CD4-positive, alpha-beta T cell treated with Interleukin-12 subunit alpha and Interleukin-12 subunit beta, for 1 hour (primary cell): ENCODE measurements at regions not wholly inside any gene's neighbourhood (a gene's known extent, or its start where the extent isn't known, plus 50 kb on each side); places are given as distances from the start of the nearest gene placed in this dataset.
"Not testable (repeated sequence)": the region's sequence is repeated elsewhere in the genome, so short reads cannot be mapped to it uniquely, and the experiment has no call there.

Source experiments
- DNase-seq: peaks from one replicate; pipeline ENCODE4 v3.0.0-alpha.2; 2020

GRCh38 chr1:224791362-224791941 is 138.0 kb upstream of the DNAH14 start:
- DNase-seq = no peak

GRCh38 chr1:224795591-224795990 is 133.9 kb upstream of the DNAH14 start:
- no peak for DNase-seq

GRCh38 chr1:224799083-224799482 is 130.4 kb upstream of the DNAH14 start:
- DNase-seq = no peak

GRCh38 chr1:224800486-224801119 is 128.9 kb upstream of the DNAH14 start:
- no peak for DNase-seq

GRCh38 chr1:224801844-224802490 is 127.5 kb upstream of the DNAH14 start:
- DNase-seq = no peak

- no peak for DNase-seq
Observed at GRCh38 chr1:224802617-224803016, 126.9 kb upstream of the DNAH14 start.

- DNase-seq = no peak
Observed at GRCh38 chr1:224804220-224804619, 125.3 kb upstream of the DNAH14 start.

- no peak for DNase-seq
Observed at GRCh38 chr1:224805889-224806288, 123.6 kb upstream of the DNAH14 start.

- no peak for DNase-seq
Observed at GRCh38 chr1:224809137-224809536, 120.3 kb upstream of the DNAH14 start.

- no peak for DNase-seq
Observed at GRCh38 chr1:224809613-224810012, 119.9 kb upstream of the DNAH14 start.

GRCh38 chr1:224811564-224811963 is 117.9 kb upstream of the DNAH14 start:
- DNase-seq = no peak

GRCh38 chr1:224815647-224816046 is 113.8 kb upstream of the DNAH14 start:
- DNase-seq = no peak

GRCh38 chr1:224816062-224816461 is 113.4 kb upstream of the DNAH14 start:
- DNase-seq = no peak

- no peak for DNase-seq
Observed at GRCh38 chr1:224817382-224817781, 112.1 kb upstream of the DNAH14 start.

GRCh38 chr1:224819861-224820260 is 109.6 kb upstream of the DNAH14 start:
- DNase-seq = no peak

GRCh38 chr1:224820341-224820740 is 109.1 kb upstream of the DNAH14 start:
- DNase-seq = no peak

GRCh38 chr1:224821751-224822150 is 107.7 kb upstream of the DNAH14 start:
- not testable (repeated sequence) for DNase-seq

- DNase-seq = no peak
Observed at GRCh38 chr1:224825525-224826000, 103.9 kb upstream of the DNAH14 start.

GRCh38 chr1:224828691-224829090 is 100.8 kb upstream of the DNAH14 start:
- no peak for DNase-seq

- no peak for DNase-seq
Observed at GRCh38 chr1:224831501-224831900, 98.0 kb upstream of the DNAH14 start.

- DNase-seq = not testable (repeated sequence)
Observed at GRCh38 chr1:224839648-224840300, 89.7 kb upstream of the DNAH14 start.

GRCh38 chr1:224841803-224842202 is 87.7 kb upstream of the DNAH14 start:
- DNase-seq = not testable (repeated sequence)

GRCh38 chr1:224846119-224846907 is 83.2 kb upstream of the DNAH14 start:
- DNase-seq = no peak
